Hepatocyte (in vitro differentiated cells): ENCODE measurements at regions not wholly inside any gene's neighbourhood (a gene's known extent, or its start where the extent isn't known, plus 50 kb on each side); places are given as distances from the start of the nearest gene placed in this dataset.

Experiments
- DNase-seq: peaks from one replicate; pipeline ENCODE4 v3.0.0-alpha.2; 2016; ENCODE audit warnings: low spot score
- H2AFZ ChIP-seq: fragments of 200-600 bp; sonication (generic); 2 replicates; pipeline ENCODE4 v1.6.0; 2016; ENCODE audit warnings: antibody characterized with exemption, mild to moderate bottlenecking
- H3K27ac ChIP-seq: fragments of 200-600 bp; sonication (generic); 2 replicates; pipeline ENCODE4 v1.5.1; 2016; ENCODE audit warnings: mild to moderate bottlenecking
- H3K27me3 ChIP-seq: fragments of 200-600 bp; sonication (generic); 2 replicates; pipeline ENCODE4 v1.6.1; 2016
- H3K36me3 ChIP-seq: fragments of 200-600 bp; sonication (generic); replicated peaks from 2 replicates; pipeline ENCODE4 v1.5.1; 2016; ENCODE audit warnings: low read depth; ENCODE audit not compliant: insufficient read depth
- H3K4me1 ChIP-seq: fragments of 200-600 bp; sonication (generic); 2 replicates; pipeline ENCODE4 v1.5.1; 2016; ENCODE audit warnings: mild to moderate bottlenecking, moderate library complexity; ENCODE audit not compliant: insufficient read depth
- H3K4me2 ChIP-seq: fragments of 200-600 bp; sonication (generic); 2 replicates; pipeline ENCODE4 v1.6.0; 2016
- H3K4me3 ChIP-seq: fragments of 200-600 bp; sonication (generic); 2 replicates; pipeline ENCODE4 v1.5.1; 2016; ENCODE audit warnings: mild to moderate bottlenecking
- H3K79me2 ChIP-seq: fragments of 200-600 bp; sonication (generic); 2 replicates; pipeline ENCODE4 v1.6.0; 2017; ENCODE audit warnings: mild to moderate bottlenecking
- H3K9me2 ChIP-seq: fragments of 200-600 bp; sonication (generic); replicated peaks from 2 replicates; pipeline ENCODE4 v1.6.0; 2017; ENCODE audit warnings: mild to moderate bottlenecking; ENCODE audit not compliant: insufficient read depth
- H3K9me3 ChIP-seq: fragments of 200-600 bp; sonication (generic); 2 replicates; pipeline ENCODE4 v1.5.1; 2016; ENCODE audit warnings: low read depth, mild to moderate bottlenecking
- H4K20me1 ChIP-seq: fragments of 200-600 bp; sonication (generic); 2 replicates; pipeline ENCODE4 v1.6.0; 2016; ENCODE audit warnings: mild to moderate bottlenecking; ENCODE audit not compliant: insufficient read depth, poor library complexity, severe bottlenecking
- CTCF ChIP-seq: fragments of 200-600 bp; sonication (generic); IDR thresholded peaks from 2 replicates; pipeline ENCODE4 v1.5.1; 2016; ENCODE audit warnings: antibody characterized with exemption, mild to moderate bottlenecking; ENCODE audit not compliant: poor library complexity
- EZH2 ChIP-seq: fragments of 200-600 bp; sonication (generic); IDR thresholded peaks from 2 replicates; pipeline ENCODE4 v1.6.1; 2016; ENCODE audit warnings: antibody characterized with exemption, mild to moderate bottlenecking, borderline replicate concordance
- EZH2phosphoT487 ChIP-seq: fragments of 200-600 bp; sonication (generic); IDR thresholded peaks from one replicate; pipeline ENCODE4 v1.6.1; 2018; ENCODE audit warnings: antibody characterized with exemption, mild to moderate bottlenecking, low read depth, moderate library complexity; ENCODE audit not compliant: unreplicated experiment, severe bottlenecking
- WGBS: methylation state at CpG from one replicate; pipeline ENCODE4 v1.1.6; 2016; ENCODE audit warnings: low lambda C conversion rate; ENCODE audit errors: missing lambda C conversion rate; 5-methylcytosine and 5-hydroxymethylcytosine counted together

- no peak overlapping the region for H3K4me3 ChIP-seq
- H3K36me3 ChIP-seq, result no peaks in the 10 kb centered on the region
- TF ChIP-seq EZH2phosphoT487, result no peak
- no peak for TF ChIP-seq EZH2
- no peak for TF ChIP-seq CTCF
- no peaks in the 10 kb centered on the region for H3K79me2 ChIP-seq
- no peaks in the 10 kb centered on the region for H3K27me3 ChIP-seq
- no peaks in the 10 kb centered on the region for H3K9me3 ChIP-seq
- H3K4me2 ChIP-seq, result no peak overlapping the region
- WGBS, result 70% methylated on average over 2 of the region's 2 CpGs
- H2AFZ ChIP-seq, result no peak overlapping the region
- no peaks in the 10 kb centered on the region for H4K20me1 ChIP-seq
- H3K9me2 ChIP-seq, result no peaks in the 10 kb centered on the region
- H3K27ac ChIP-seq, result no peak overlapping the region
- no peaks in the 10 kb centered on the region for H3K4me1 ChIP-seq
- DNase-seq, result no peak
Observed at GRCh38 chr3:148149556-148149955, 548.1 kb upstream of the AGTR1 start.

GRCh38 chr3:148150141-148150540, 547.6 kb upstream of the AGTR1 start:
- H3K79me2 ChIP-seq, result no peaks in the 10 kb centered on the region
- H4K20me1 ChIP-seq, result no peaks in the 10 kb centered on the region
- H2AFZ ChIP-seq, result no peak overlapping the region
- no peaks in the 10 kb centered on the region for H3K36me3 ChIP-seq
- H3K4me3 ChIP-seq, result no peak overlapping the region
- H3K4me1 ChIP-seq, result no peaks in the 10 kb centered on the region
- no peak overlapping the region for H3K4me2 ChIP-seq
- WGBS, result 82% methylated on average over 2 of the region's 2 CpGs
- no peaks in the 10 kb centered on the region for H3K9me3 ChIP-seq
- no peak overlapping the region for H3K27ac ChIP-seq
- TF ChIP-seq EZH2 (no peak), EZH2phosphoT487 (no peak), CTCF (no peak)
- H3K27me3 ChIP-seq, result no peaks in the 10 kb centered on the region
- no peak for DNase-seq
- H3K9me2 ChIP-seq, result no peaks in the 10 kb centered on the region

- H2AFZ ChIP-seq, result no peak overlapping the region
- no peak overlapping the region for H3K4me3 ChIP-seq
- no peak for TF ChIP-seq EZH2phosphoT487
- TF ChIP-seq CTCF, result no peak
- no peak for TF ChIP-seq EZH2
- no peak for DNase-seq
- H3K4me1 ChIP-seq, result no peaks in the 10 kb centered on the region
- no peaks in the 10 kb centered on the region for H4K20me1 ChIP-seq
- no peaks in the 10 kb centered on the region for H3K79me2 ChIP-seq
- H3K9me2 ChIP-seq, result no peaks in the 10 kb centered on the region
- no peaks in the 10 kb centered on the region for H3K36me3 ChIP-seq
- H3K4me2 ChIP-seq, result no peak overlapping the region
- no peaks in the 10 kb centered on the region for H3K27me3 ChIP-seq
- 82% methylated on average over 3 of the region's 3 CpGs for WGBS
- H3K27ac ChIP-seq, result no peak overlapping the region
- H3K9me3 ChIP-seq, result no peaks in the 10 kb centered on the region
Observed at GRCh38 chr3:148158210-148158609, 539.5 kb upstream of the AGTR1 start.

- H3K9me3 ChIP-seq, result no peaks in the 10 kb centered on the region
- no peak for DNase-seq
- H3K4me3 ChIP-seq, result no peak overlapping the region
- no peaks in the 10 kb centered on the region for H4K20me1 ChIP-seq
- no peak overlapping the region for H2AFZ ChIP-seq
- H3K36me3 ChIP-seq, result no peaks in the 10 kb centered on the region
- H3K27ac ChIP-seq, result no peak overlapping the region
- H3K79me2 ChIP-seq, result no peaks in the 10 kb centered on the region
- H3K4me1 ChIP-seq, result no peaks in the 10 kb centered on the region
- no peak overlapping the region for H3K4me2 ChIP-seq
- no peaks in the 10 kb centered on the region for H3K27me3 ChIP-seq
- 74% methylated on average over 2 of the region's 2 CpGs for WGBS
- no peaks in the 10 kb centered on the region for H3K9me2 ChIP-seq
- TF ChIP-seq EZH2, result no peak
Observed at GRCh38 chr3:148162132-148162531, 535.6 kb upstream of the AGTR1 start.
